Panc1 (cell line): ENCODE measurements at regions not wholly inside any gene's neighbourhood (a gene's known extent, or its start where the extent isn't known, plus 50 kb on each side); places are given as distances from the start of the nearest gene placed in this dataset.

Experiments
- ATAC-seq: fragments of 200-7000 bp; cut with Tn5 transposase; 2 replicates; pipeline ENCODE4 v1.9.1; 2020; ENCODE audit warnings: mild to moderate bottlenecking, moderate library complexity
- BruUV-seq: library from RNA; stranded (reverse); fragments of 400-500 nt; replicated peaks from 2 replicates; lab custom pipeline; 2021; lab: Mats Ljungman, UMichigan
- CTCF ChIA-PET: fragments of 300-600 bp; sonication (Branson Sonifier 250); formaldehyde crosslinking; loops from one replicate; lab custom pipeline; 2022; ENCODE audit warnings: antibody characterized with exemption; lab: Charles Lee
- POLR2A ChIA-PET: fragments of 300-600 bp; sonication (Branson Sonifier 250); formaldehyde crosslinking; loops from one replicate; lab custom pipeline; 2022; ENCODE audit warnings: antibody characterized with exemption; lab: Charles Lee
- DNase-seq: peaks from one replicate; pipeline ENCODE4 v3.0.0-alpha.2; 2010; ENCODE audit warnings: low read depth, low spot score
- H3K27ac ChIP-seq: 2 replicates; pipeline ENCODE4 v1.5.1; 2011; ENCODE audit warnings: mild to moderate bottlenecking, low read length, inconsistent platforms
- H3K27me3 ChIP-seq: fragments of 200-500 bp; sonication (Bioruptor generic); 2 replicates; pipeline ENCODE4 v1.6.0; 2014; ENCODE audit warnings: low read length, inconsistent platforms; ENCODE audit not compliant: control insufficient read depth, insufficient read depth
- H3K36me3 ChIP-seq: fragments of 200-500 bp; sonication (Bioruptor generic); 2 replicates; pipeline ENCODE4 v1.5.1; 2014; ENCODE audit warnings: inconsistent platforms, mild to moderate bottlenecking, low read length, moderate library complexity; ENCODE audit not compliant: control insufficient read depth, insufficient read depth
- H3K4me1 ChIP-seq: 2 replicates; pipeline ENCODE4 v1.5.1; 2011; ENCODE audit warnings: inconsistent platforms, mild to moderate bottlenecking, low read length, moderate library complexity; ENCODE audit not compliant: control insufficient read depth, insufficient read depth
- H3K4me3 ChIP-seq, 2 experiments: 2 replicates each; pipeline ENCODE4 v1.5.1; 2011 to 2012; ENCODE audit warnings: low read depth in 2 of 2, low read length in 2 of 2, mild to moderate bottlenecking in 2 of 2, inconsistent platforms in 1 of 2, moderate library complexity in 1 of 2
- H3K9me3 ChIP-seq: fragments of 200-500 bp; sonication (Bioruptor generic); 2 replicates; pipeline ENCODE4 v1.5.1; 2014; ENCODE audit warnings: low read depth, mild to moderate bottlenecking, inconsistent platforms, low read length, moderate library complexity; ENCODE audit not compliant: control insufficient read depth, insufficient read depth
- POLR2AphosphoS5 ChIP-seq: IDR thresholded peaks from 2 replicates; pipeline ENCODE4 v1.6.1; 2012; ENCODE audit warnings: mild to moderate bottlenecking, low read depth, low read length, moderate library complexity
- REST ChIP-seq, 2 experiments: IDR thresholded peaks; 2 replicates each; pipeline ENCODE4 v1.6.1; 2011 to 2012; ENCODE audit warnings: low read depth in 2 of 2, control low read depth in 1 of 2, low read length in 1 of 2, mild to moderate bottlenecking in 1 of 2, moderate library complexity in 1 of 2; ENCODE audit not compliant: insufficient read depth in 1 of 2
- SIN3A ChIP-seq: IDR thresholded peaks from 2 replicates; pipeline ENCODE4 v1.6.1; 2012; ENCODE audit warnings: low read depth, mild to moderate bottlenecking, low read length, moderate library complexity, borderline replicate concordance; ENCODE audit not compliant: insufficient read depth
- TCF7L2 ChIP-seq: IDR thresholded peaks from 2 replicates; pipeline ENCODE4 v1.6.1; 2011; ENCODE audit warnings: mild to moderate bottlenecking, low read depth, low read length, inconsistent platforms
- in situ Hi-C: cut with HindIII; loops from 2 replicates; pipeline ENCODE4 v1.10.0; 2016; ENCODE audit warnings: low sequenced_read_pairs, low pct_unique_long_range_greater_than_20kb
- intact Hi-C: fragments of 100-400 bp; cut with micrococcal nuclease; formaldehyde crosslinking; loops from one replicate; pipeline ENCODE4 v1.10.0; 2022; ENCODE audit not compliant: unreplicated experiment
- TF ChIP-seq, protein P1 (sequence below): fragments of 450-650 bp; IDR thresholded peaks from 2 replicates; pipeline ENCODE4 v1.5.1; 2017; ENCODE audit warnings: mild to moderate bottlenecking

GRCh38 chr1:18008081-18008480, 99.5 kb upstream of the IGSF21 start:
- no peaks in the 10 kb centered on the region for H3K9me3 ChIP-seq
- ChIA-PET POLR2A (no interaction called here), CTCF (no interaction called here)
- H3K4me1 ChIP-seq, result no peaks in the 10 kb centered on the region
- no TSS peak for BruUV-seq
- no peak for DNase-seq
- peaks cover 11% of the 10 kb centered on the region; the same call in 1 of the 2 replicates for H3K27me3 ChIP-seq
- no peak overlapping the region for H3K27ac ChIP-seq
- ATAC-seq, result no peak
- TF ChIP-seq SIN3A, result no peak
- TF ChIP-seq TCF7L2, result no peak
- TF ChIP-seq, protein P1, sequence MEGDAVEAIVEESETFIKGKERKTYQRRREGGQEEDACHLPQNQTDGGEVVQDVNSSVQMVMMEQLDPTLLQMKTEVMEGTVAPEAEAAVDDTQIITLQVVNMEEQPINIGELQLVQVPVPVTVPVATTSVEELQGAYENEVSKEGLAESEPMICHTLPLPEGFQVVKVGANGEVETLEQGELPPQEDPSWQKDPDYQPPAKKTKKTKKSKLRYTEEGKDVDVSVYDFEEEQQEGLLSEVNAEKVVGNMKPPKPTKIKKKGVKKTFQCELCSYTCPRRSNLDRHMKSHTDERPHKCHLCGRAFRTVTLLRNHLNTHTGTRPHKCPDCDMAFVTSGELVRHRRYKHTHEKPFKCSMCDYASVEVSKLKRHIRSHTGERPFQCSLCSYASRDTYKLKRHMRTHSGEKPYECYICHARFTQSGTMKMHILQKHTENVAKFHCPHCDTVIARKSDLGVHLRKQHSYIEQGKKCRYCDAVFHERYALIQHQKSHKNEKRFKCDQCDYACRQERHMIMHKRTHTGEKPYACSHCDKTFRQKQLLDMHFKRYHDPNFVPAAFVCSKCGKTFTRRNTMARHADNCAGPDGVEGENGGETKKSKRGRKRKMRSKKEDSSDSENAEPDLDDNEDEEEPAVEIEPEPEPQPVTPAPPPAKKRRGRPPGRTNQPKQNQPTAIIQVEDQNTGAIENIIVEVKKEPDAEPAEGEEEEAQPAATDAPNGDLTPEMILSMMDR, result no peak
- TF ChIP-seq POLR2AphosphoS5, result no peak
- H3K36me3 ChIP-seq, result no peaks in the 10 kb centered on the region
- intact Hi-C loops (no loop called here), in situ Hi-C loops (no loop called here)
- H3K4me3 ChIP-seq, result no peak overlapping the region

DNA sequence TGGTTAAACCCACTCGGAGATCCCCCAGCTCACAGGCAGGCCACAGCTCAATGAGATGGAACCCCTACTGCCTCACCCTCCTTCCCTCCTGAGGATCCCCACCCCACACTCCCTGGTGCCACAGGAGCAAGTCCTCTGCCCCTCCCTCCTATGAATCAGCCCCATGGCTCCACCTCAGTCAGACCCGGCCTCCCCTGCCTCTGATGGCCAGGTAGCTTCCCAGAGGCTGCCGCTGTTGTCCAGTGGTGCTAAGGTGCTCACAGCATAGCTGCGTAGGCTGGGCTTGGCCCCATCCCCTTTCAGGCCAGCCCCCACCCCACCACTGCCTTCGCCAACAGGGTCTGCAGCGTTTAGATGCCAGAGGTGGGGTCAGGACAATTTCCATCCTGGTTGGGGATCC, 98.5 kb upstream of the IGSF21 start:
- ChIA-PET POLR2A (no interaction called here), CTCF (no interaction called here)
- no TSS peak for BruUV-seq
- Histone ChIP-seq H3K27ac (no peak overlapping the region), H3K36me3 (no peaks in the 10 kb centered on the region), H3K27me3 (peaks cover 12% of the 10 kb centered on the region; the same call in 1 of the 2 replicates), H3K9me3 (no peaks in the 10 kb centered on the region), H3K4me3 (no peak overlapping the region), H3K4me1 (no peaks in the 10 kb centered on the region)
- DNase-seq (no peak), ATAC-seq (no peak)
- TF ChIP-seq POLR2AphosphoS5 (no peak), TCF7L2 (no peak)
- intact Hi-C loops (no loop called here), in situ Hi-C loops (no loop called here)

DNA sequence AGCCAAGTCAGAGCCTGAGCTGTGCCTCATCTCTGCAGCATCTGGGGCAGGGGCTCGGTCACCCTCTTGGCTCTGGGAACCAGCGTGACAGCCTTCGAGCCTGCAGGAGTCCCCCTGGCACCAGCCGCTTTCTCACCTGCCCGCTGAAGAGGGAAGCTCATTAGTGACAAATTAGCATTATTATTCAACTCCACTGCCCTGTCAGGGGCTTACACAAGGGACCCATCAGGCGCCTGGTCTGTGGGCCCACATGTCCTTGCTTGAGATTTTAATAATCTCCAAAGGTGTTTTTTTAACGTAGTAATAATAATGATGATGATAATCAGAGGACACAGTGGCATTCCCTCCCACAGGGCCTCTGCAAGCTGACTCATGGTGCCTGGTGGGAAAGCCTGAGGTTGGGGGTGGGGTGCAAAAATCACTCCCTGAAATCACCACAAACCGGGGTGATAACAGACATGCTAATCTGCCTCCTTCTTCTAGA, 98.1 kb upstream of the IGSF21 start:
- intact Hi-C loops, result no loop called here
- in situ Hi-C loops, result no loop called here
- ATAC-seq, result no peak
- ChIA-PET CTCF (no interaction called here), POLR2A (no interaction called here)
- DNase-seq, result no peak
- Histone ChIP-seq H3K27me3 (peaks cover 12% of the 10 kb centered on the region; the same call in 1 of the 2 replicates), H3K4me1 (no peaks in the 10 kb centered on the region), H3K36me3 (no peaks in the 10 kb centered on the region), H3K9me3 (no peaks in the 10 kb centered on the region), H3K4me3 (no peak overlapping the region), H3K27ac (no peak overlapping the region)
- BruUV-seq, result no TSS peak
- no peak for TF ChIP-seq TCF7L2

DNA sequence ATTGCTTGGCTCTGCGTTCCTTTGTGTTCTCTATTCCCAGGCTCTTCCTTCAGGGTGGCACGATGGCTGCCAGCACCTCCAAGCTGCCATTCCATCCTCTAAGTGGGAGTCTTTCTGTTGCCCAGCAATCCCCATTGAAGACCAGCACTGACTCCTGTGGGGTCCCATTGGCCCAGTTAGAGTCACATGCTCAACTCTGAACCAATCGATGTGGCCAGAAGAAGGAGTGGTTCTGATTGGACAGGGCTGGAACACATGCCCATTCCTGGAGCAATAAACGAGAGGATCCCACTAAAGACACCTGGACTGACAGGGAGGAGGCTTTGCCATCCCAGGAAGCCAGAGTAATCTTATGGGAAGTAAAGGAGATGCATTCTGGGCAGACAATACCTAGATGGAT, 97.2 kb upstream of the IGSF21 start:
- ATAC-seq, result no peak
- intact Hi-C loops (no loop called here), in situ Hi-C loops (no loop called here)
- ChIA-PET CTCF (no interaction called here), POLR2A (no interaction called here)
- no peaks in the 10 kb centered on the region for H3K36me3 ChIP-seq
- no peak overlapping the region for H3K27ac ChIP-seq
- no peaks in the 10 kb centered on the region for H3K9me3 ChIP-seq
- no peak overlapping the region for H3K4me3 ChIP-seq
- DNase-seq, result no peak
- peaks cover 9% of the 10 kb centered on the region; the same call in 1 of the 2 replicates for H3K27me3 ChIP-seq
- TF ChIP-seq REST (IDR thresholded peaks at IDR 0.05; ENCODE audit: insufficient read depth in 1 of 2, low read depth in 2 of 2, low read length in 1 of 2), result no peak
- no peak for TF ChIP-seq POLR2AphosphoS5
- TF ChIP-seq SIN3A, result no peak
- TF ChIP-seq, protein P1, result no peak
- BruUV-seq, result no TSS peak
- H3K4me1 ChIP-seq, result no peaks in the 10 kb centered on the region
